Activated naive CD4-positive, alpha-beta T cell treated with anti-CD3 and anti-CD28 coated beads, Interleukin-2, amount 10 ng/mL, durations not matched to agents 7 days and 5 days (primary cell): ENCODE measurements at regions not wholly inside any gene's neighbourhood (a gene's known extent, or its start where the extent isn't known, plus 50 kb on each side); places are given as distances from the start of the nearest gene placed in this dataset.
"Not testable (repeated sequence)": the region's sequence is repeated elsewhere in the genome, so short reads cannot be mapped to it uniquely, and the experiment has no call there.

Source experiments
- CTCF ChIA-PET: fragments of 350-600 bp; sonication (Branson Sonifier 250); formaldehyde crosslinking; loops from one replicate; lab custom pipeline; 2021; ENCODE audit warnings: antibody characterized with exemption; lab: Charles Lee
- DNase-seq: peaks from one replicate; pipeline ENCODE4 v3.0.0-alpha.2; 2020
- H3K27ac Mint-ChIP-seq: one replicate; pipeline ENCODE4 v1.8.0; 2021; ENCODE audit warnings: mild to moderate bottlenecking, moderate library complexity, mixed read lengths
- H3K27me3 Mint-ChIP-seq: one replicate; pipeline ENCODE4 v1.8.0; 2021; ENCODE audit warnings: mild to moderate bottlenecking, mixed read lengths
- H3K36me3 Mint-ChIP-seq: one replicate; pipeline ENCODE4 v1.8.0; 2021; ENCODE audit warnings: mixed read lengths
- H3K4me1 Mint-ChIP-seq: one replicate; pipeline ENCODE4 v1.8.0; 2021; ENCODE audit warnings: mixed read lengths
- H3K4me3 Mint-ChIP-seq: one replicate; pipeline ENCODE4 v1.8.0; 2021; ENCODE audit warnings: mild to moderate bottlenecking, moderate library complexity, mixed read lengths
- H3K9me3 Mint-ChIP-seq: one replicate; pipeline ENCODE4 v1.8.0; 2021; ENCODE audit warnings: mixed read lengths

- no peak overlapping the region for H3K27ac Mint-ChIP-seq
- H3K4me3 Mint-ChIP-seq, result no peak overlapping the region
- H3K36me3 Mint-ChIP-seq, result no peaks in the 10 kb centered on the region
- DNase-seq, result no peak
- H3K4me1 Mint-ChIP-seq, result peaks cover 11% of the 10 kb centered on the region
- H3K27me3 Mint-ChIP-seq, result no peaks in the 10 kb centered on the region
- CTCF ChIA-PET, result no interaction called here
- no peaks in the 10 kb centered on the region for H3K9me3 Mint-ChIP-seq
Measured at GRCh38 chr9:72471096-72471495, 50.3 kb upstream of the TMC1 start.

GRCh38 chr9:72467766-72468738, 53.4 kb upstream of the TMC1 start:
- Mint-ChIP-seq H3K4me1 (peaks cover 13% of the 10 kb centered on the region), H3K4me3 (no peak overlapping the region), H3K27ac (no peak overlapping the region), H3K27me3 (no peaks in the 10 kb centered on the region), H3K9me3 (no peaks in the 10 kb centered on the region), H3K36me3 (no peaks in the 10 kb centered on the region)
- DNase-seq, result no peak
- CTCF ChIA-PET, result no interaction called here

GRCh38 chr9:72465593-72465984, 55.8 kb upstream of the TMC1 start:
- Mint-ChIP-seq H3K36me3 (no peaks in the 10 kb centered on the region), H3K27me3 (no peaks in the 10 kb centered on the region), H3K4me3 (no peak overlapping the region), H3K9me3 (no peaks in the 10 kb centered on the region), H3K4me1 (peaks cover 11% of the 10 kb centered on the region), H3K27ac (no peak overlapping the region)
- CTCF ChIA-PET, result interaction anchor here (1.6 kb wide), 1 partner anchor 126 kb away, joined by 3 read pairs; no protein-coding TSS in a partner anchor
- DNase-seq, result no peak

- no peak for DNase-seq
- peaks cover 11% of the 10 kb centered on the region for H3K4me1 Mint-ChIP-seq
- CTCF ChIA-PET, result interaction anchor here (1.6 kb wide), 1 partner anchor 127 kb away, joined by 3 read pairs; no protein-coding TSS in a partner anchor
Measured at GRCh38 chr9:72464857-72465592, 56.4 kb upstream of the TMC1 start.

GRCh38 chr9:72462340-72462739, 59.1 kb upstream of the TMC1 start:
- Mint-ChIP-seq H3K4me3 (no peak overlapping the region), H3K9me3 (no peaks in the 10 kb centered on the region), H3K27ac (no peak overlapping the region), H3K27me3 (no peaks in the 10 kb centered on the region), H3K4me1 (peaks cover 20% of the 10 kb centered on the region), H3K36me3 (no peaks in the 10 kb centered on the region)
- CTCF ChIA-PET, result no interaction called here
- DNase-seq, result no peak

More at GRCh38 chr9:72464857-72465592, 56.4 kb upstream of the TMC1 start:
- Mint-ChIP-seq H3K27me3 (no peaks in the 10 kb centered on the region), H3K27ac (no peak overlapping the region), H3K36me3 (no peaks in the 10 kb centered on the region), H3K4me3 (no peak overlapping the region), H3K9me3 (no peaks in the 10 kb centered on the region)

GRCh38 chr9:72460342-72461312, 60.8 kb upstream of the TMC1 start:
- Mint-ChIP-seq H3K36me3 (no peaks in the 10 kb centered on the region), H3K27me3 (no peaks in the 10 kb centered on the region), H3K4me1 (peaks cover 19% of the 10 kb centered on the region), H3K9me3 (no peaks in the 10 kb centered on the region), H3K4me3 (no peak overlapping the region), H3K27ac (no peak overlapping the region)
- no peak for DNase-seq
- CTCF ChIA-PET, result interaction anchor here (0.9 to 1.3 kb wide), 2 partner anchors 12 to 179 kb away, joined by 3 read pairs; no protein-coding TSS in a partner anchor

GRCh38 chr9:72459308-72459707, 62.1 kb upstream of the TMC1 start:
- Mint-ChIP-seq H3K4me1 (peaks cover 8% of the 10 kb centered on the region), H3K36me3 (no peaks in the 10 kb centered on the region), H3K4me3 (no peak overlapping the region), H3K9me3 (no peaks in the 10 kb centered on the region), H3K27me3 (no peaks in the 10 kb centered on the region), H3K27ac (no peak overlapping the region)
- DNase-seq, result no peak
- CTCF ChIA-PET, result interaction anchor here (1.2 to 1.3 kb wide), 2 partner anchors 133 to 178 kb away, joined by 3 to 5 read pairs; no protein-coding TSS in a partner anchor

GRCh38 chr9:72458153-72458552, 63.3 kb upstream of the TMC1 start:
- no peaks in the 10 kb centered on the region for H3K27me3 Mint-ChIP-seq
- H3K4me1 Mint-ChIP-seq, result peaks cover 8% of the 10 kb centered on the region
- no peak overlapping the region for H3K27ac Mint-ChIP-seq
- H3K36me3 Mint-ChIP-seq, result no peaks in the 10 kb centered on the region
- CTCF ChIA-PET, result interaction anchor here (1.2 kb wide), 1 partner anchor 134 kb away, joined by 5 read pairs; no protein-coding TSS in a partner anchor
- H3K4me3 Mint-ChIP-seq, result no peak overlapping the region
- no peak for DNase-seq
- H3K9me3 Mint-ChIP-seq, result peaks cover 1% of the 10 kb centered on the region

- H3K27ac Mint-ChIP-seq, result no peak overlapping the region
- H3K4me3 Mint-ChIP-seq, result no peak overlapping the region
- no peaks in the 10 kb centered on the region for H3K27me3 Mint-ChIP-seq
- DNase-seq, result no peak
- H3K4me1 Mint-ChIP-seq, result peaks cover 8% of the 10 kb centered on the region
- H3K9me3 Mint-ChIP-seq, result peaks cover 1% of the 10 kb centered on the region
- CTCF ChIA-PET, result no interaction called here
- no peaks in the 10 kb centered on the region for H3K36me3 Mint-ChIP-seq
Measured at GRCh38 chr9:72457366-72457765, 64.0 kb upstream of the TMC1 start.

- Mint-ChIP-seq H3K27ac (no peak overlapping the region), H3K4me1 (peaks cover 8% of the 10 kb centered on the region), H3K4me3 (no peak overlapping the region), H3K9me3 (peaks cover 1% of the 10 kb centered on the region), H3K27me3 (no peaks in the 10 kb centered on the region), H3K36me3 (no peaks in the 10 kb centered on the region)
- DNase-seq, result no peak
- CTCF ChIA-PET, result no interaction called here
Measured at GRCh38 chr9:72454871-72455491, 66.4 kb upstream of the TMC1 start.

- Mint-ChIP-seq H3K27ac (no peak overlapping the region), H3K36me3 (no peaks in the 10 kb centered on the region), H3K9me3 (peaks cover 1% of the 10 kb centered on the region), H3K4me1 (peaks cover 8% of the 10 kb centered on the region), H3K27me3 (no peaks in the 10 kb centered on the region), H3K4me3 (no peak overlapping the region)
- CTCF ChIA-PET, result no interaction called here
- no peak for DNase-seq
Measured at GRCh38 chr9:72453797-72454196, 67.6 kb upstream of the TMC1 start.

- not testable (repeated sequence) for DNase-seq, H3K4me3 Mint-ChIP-seq, H3K27me3 Mint-ChIP-seq, H3K36me3 Mint-ChIP-seq, H3K9me3 Mint-ChIP-seq, H3K27ac Mint-ChIP-seq
- H3K4me1 Mint-ChIP-seq, result peaks cover 30% of the 10 kb centered on the region
- CTCF ChIA-PET, result interaction anchor here (1.1 kb wide), 1 partner anchor 166 kb away, joined by 3 read pairs; no protein-coding TSS in a partner anchor
Measured at GRCh38 chr9:72446241-72446640, 75.2 kb upstream of the TMC1 start.
